BLaER1 (cell line): ENCODE measurements at regions not wholly inside any gene's neighbourhood (a gene's known extent, or its start where the extent isn't known, plus 50 kb on each side); places are given as distances from the start of the nearest gene placed in this dataset.

Experiments
- H3K27ac ChIP-seq: shearing (Covaris generic); formaldehyde crosslinking; 2 replicates; pipeline ENCODE4 v1.8.1; 2022
- H3K27me3 ChIP-seq: shearing (Covaris generic); formaldehyde crosslinking; 2 replicates; pipeline ENCODE4 v1.8.1; 2022
- H3K36me3 ChIP-seq: shearing (Covaris generic); formaldehyde crosslinking; 2 replicates; pipeline ENCODE4 v1.8.1; 2022
- H3K4me1 ChIP-seq: shearing (Covaris generic); formaldehyde crosslinking; 2 replicates; pipeline ENCODE4 v1.8.1; 2022
- H3K4me2 ChIP-seq: shearing (Covaris generic); formaldehyde crosslinking; 2 replicates; pipeline ENCODE4 v1.8.1; 2022
- H3K4me3 ChIP-seq: shearing (Covaris generic); formaldehyde crosslinking; 2 replicates; pipeline ENCODE4 v1.8.1; 2022
- H3K9ac ChIP-seq: shearing (Covaris generic); formaldehyde crosslinking; 2 replicates; pipeline ENCODE4 v1.8.1; 2022
- H3K9me3 ChIP-seq: shearing (Covaris generic); formaldehyde crosslinking; 2 replicates; pipeline ENCODE4 v1.8.1; 2022
- H4K20me1 ChIP-seq: shearing (Covaris generic); formaldehyde crosslinking; 2 replicates; pipeline ENCODE4 v1.8.1; 2022
- Cebpa-rat ChIP-seq: shearing (Covaris generic); IDR thresholded peaks from 2 replicates; pipeline ENCODE4 v1.8.1; 2022

GRCh38 chr1:195054217-195054687, 1554.0 kb downstream of the KCNT2 start:
- no peak for TF ChIP-seq Cebpa-rat
- H3K27ac ChIP-seq, result no peak overlapping the region

GRCh38 chr1:195053478-195053877, 1554.8 kb downstream of the KCNT2 start:
- H3K4me3 ChIP-seq, result no peak overlapping the region
- no peaks in the 10 kb centered on the region for H3K4me1 ChIP-seq
- H3K9me3 ChIP-seq, result peaks cover 7% of the 10 kb centered on the region; the same call in 1 of the 2 replicates
- no peaks in the 10 kb centered on the region for H3K27me3 ChIP-seq
- H4K20me1 ChIP-seq, result no peaks in the 10 kb centered on the region
- TF ChIP-seq Cebpa-rat, result no peak
- H3K36me3 ChIP-seq, result no peaks in the 10 kb centered on the region
- H3K27ac ChIP-seq, result no peak overlapping the region
- peak overlapping the region; percentile 11; the same call in 1 of the 2 replicates for H3K4me2 ChIP-seq
- H3K9ac ChIP-seq, result no peak overlapping the region

More at GRCh38 chr1:195054217-195054687, 1554.0 kb downstream of the KCNT2 start:
- Histone ChIP-seq H3K4me1 (no peaks in the 10 kb centered on the region), H3K4me2 (no peak overlapping the region), H3K36me3 (no peaks in the 10 kb centered on the region), H3K9me3 (peaks cover 7% of the 10 kb centered on the region; the same call in 1 of the 2 replicates), H3K4me3 (no peak overlapping the region), H4K20me1 (no peaks in the 10 kb centered on the region), H3K27me3 (no peaks in the 10 kb centered on the region), H3K9ac (no peak overlapping the region)

- Histone ChIP-seq H3K27ac (no peak overlapping the region), H3K27me3 (no peaks in the 10 kb centered on the region), H3K4me2 (no peak overlapping the region)
These were observed 1560.5 kb downstream of the KCNT2 start for GRCh38 chr1:195047772-195048171.

GRCh38 chr1:195045072-195045471, 1563.2 kb downstream of the KCNT2 start:
- Histone ChIP-seq H3K27me3 (no peaks in the 10 kb centered on the region), H4K20me1 (no peaks in the 10 kb centered on the region), H3K4me2 (no peak overlapping the region), H3K4me1 (no peaks in the 10 kb centered on the region), H3K9me3 (no peaks in the 10 kb centered on the region), H3K9ac (no peak overlapping the region), H3K27ac (no peak overlapping the region), H3K4me3 (no peak overlapping the region), H3K36me3 (no peaks in the 10 kb centered on the region)
- no peak for TF ChIP-seq Cebpa-rat

More at GRCh38 chr1:195047772-195048171, 1560.5 kb downstream of the KCNT2 start:
- Histone ChIP-seq H4K20me1 (no peaks in the 10 kb centered on the region), H3K36me3 (no peaks in the 10 kb centered on the region), H3K9me3 (no peaks in the 10 kb centered on the region), H3K9ac (no peak overlapping the region), H3K4me3 (no peak overlapping the region), H3K4me1 (no peaks in the 10 kb centered on the region)
- no peak for TF ChIP-seq Cebpa-rat

GRCh38 chr1:195030793-195031192, 1577.4 kb downstream of the KCNT2 start:
- Histone ChIP-seq H3K27me3 (no peaks in the 10 kb centered on the region), H3K4me1 (no peaks in the 10 kb centered on the region), H3K36me3 (no peaks in the 10 kb centered on the region), H3K9me3 (peaks cover 14% of the 10 kb centered on the region), H3K4me3 (no peak overlapping the region), H3K4me2 (no peak overlapping the region), H3K9ac (no peak overlapping the region), H4K20me1 (no peaks in the 10 kb centered on the region), H3K27ac (no peak overlapping the region)
- no peak for TF ChIP-seq Cebpa-rat

GRCh38 chr1:195026792-195027191, 1581.4 kb downstream of the KCNT2 start:
- TF ChIP-seq Cebpa-rat, result no peak
- Histone ChIP-seq H3K9me3 (peaks cover 14% of the 10 kb centered on the region), H3K27me3 (no peaks in the 10 kb centered on the region), H4K20me1 (no peaks in the 10 kb centered on the region), H3K4me1 (no peaks in the 10 kb centered on the region), H3K27ac (no peak overlapping the region), H3K36me3 (no peaks in the 10 kb centered on the region), H3K9ac (no peak overlapping the region), H3K4me2 (no peak overlapping the region), H3K4me3 (no peak overlapping the region)

GRCh38 chr1:195019385-195019784, 1588.9 kb downstream of the KCNT2 start:
- Histone ChIP-seq H3K27ac (no peak overlapping the region), H3K27me3 (no peaks in the 10 kb centered on the region), H3K9ac (no peak overlapping the region), H3K4me2 (no peak overlapping the region), H4K20me1 (no peaks in the 10 kb centered on the region), H3K36me3 (no peaks in the 10 kb centered on the region), H3K4me1 (no peaks in the 10 kb centered on the region), H3K9me3 (no peaks in the 10 kb centered on the region), H3K4me3 (no peak overlapping the region)
- no peak for TF ChIP-seq Cebpa-rat

- Histone ChIP-seq H3K4me3 (no peak overlapping the region), H3K9me3 (no peaks in the 10 kb centered on the region; the same call in 1 of the 2 replicates), H3K27me3 (no peaks in the 10 kb centered on the region), H3K9ac (no peak overlapping the region), H4K20me1 (no peaks in the 10 kb centered on the region), H3K27ac (no peak overlapping the region), H3K36me3 (no peaks in the 10 kb centered on the region), H3K4me2 (no peak overlapping the region), H3K4me1 (no peaks in the 10 kb centered on the region)
- TF ChIP-seq Cebpa-rat, result no peak
These were observed 1595.2 kb downstream of the KCNT2 start for GRCh38 chr1:195012995-195013394.

- Histone ChIP-seq H3K27me3 (no peaks in the 10 kb centered on the region), H3K4me3 (no peak overlapping the region), H3K4me2 (no peak overlapping the region), H3K9ac (no peak overlapping the region), H4K20me1 (no peaks in the 10 kb centered on the region), H3K4me1 (no peaks in the 10 kb centered on the region), H3K36me3 (no peaks in the 10 kb centered on the region), H3K9me3 (0 out of 2 replicates have a peak, but pooled peaks cover 3% of the 10 kb centered on the region), H3K27ac (no peak overlapping the region)
- TF ChIP-seq Cebpa-rat, result no peak
These were observed 1602.9 kb downstream of the KCNT2 start for GRCh38 chr1:195005338-195005737.

GRCh38 chr1:194990483-194990882, 1617.8 kb downstream of the KCNT2 start:
- Histone ChIP-seq H3K4me2 (no peak overlapping the region), H3K27ac (no peak overlapping the region), H4K20me1 (no peaks in the 10 kb centered on the region), H3K4me3 (no peak overlapping the region), H3K27me3 (no peaks in the 10 kb centered on the region), H3K4me1 (no peaks in the 10 kb centered on the region), H3K36me3 (no peaks in the 10 kb centered on the region), H3K9ac (no peak overlapping the region), H3K9me3 (no peaks in the 10 kb centered on the region)
- no peak for TF ChIP-seq Cebpa-rat

- Histone ChIP-seq H3K27me3 (no peaks in the 10 kb centered on the region), H3K4me2 (no peak overlapping the region), H4K20me1 (no peaks in the 10 kb centered on the region), H3K4me1 (no peaks in the 10 kb centered on the region), H3K9me3 (no peaks in the 10 kb centered on the region), H3K4me3 (no peak overlapping the region), H3K27ac (no peak overlapping the region), H3K9ac (no peak overlapping the region), H3K36me3 (no peaks in the 10 kb centered on the region)
- no peak for TF ChIP-seq Cebpa-rat
These were observed 1632.3 kb downstream of the KCNT2 start for GRCh38 chr1:194975913-194976312.
